BLaER1 treated with 17β-estradiol and CSF1 and Interleukin-3, amounts not matched to agents 10 nM and 100 nM (cell line): ENCODE measurements at regions not wholly inside any gene's neighbourhood (a gene's known extent, or its start where the extent isn't known, plus 50 kb on each side); places are given as distances from the start of the nearest gene placed in this dataset.

Experiments used
- H3K27ac ChIP-seq, 11 experiments: shearing (Covaris generic); formaldehyde crosslinking; 2 replicates each; pipeline ENCODE4 v1.8.1; 2022
- H3K27me3 ChIP-seq, 11 experiments: shearing (Covaris generic); formaldehyde crosslinking; 2 replicates each; pipeline ENCODE4 v1.8.1; 2022
- H3K36me3 ChIP-seq, 11 experiments: shearing (Covaris generic); formaldehyde crosslinking; 2 replicates each; pipeline ENCODE4 v1.8.1; 2022
- H3K4me1 ChIP-seq, 10 experiments: shearing (Covaris generic); formaldehyde crosslinking; 2 replicates each; pipeline ENCODE4 v1.8.1; 2022
- H3K4me2 ChIP-seq, 11 experiments: shearing (Covaris generic); formaldehyde crosslinking; 2 replicates each; pipeline ENCODE4 v1.8.1; 2022
- H3K4me3 ChIP-seq, 10 experiments: shearing (Covaris generic); formaldehyde crosslinking; 2 replicates each; pipeline ENCODE4 v1.8.1; 2022
- H3K9ac ChIP-seq, 11 experiments: shearing (Covaris generic); formaldehyde crosslinking; 2 replicates each; pipeline ENCODE4 v1.8.1; 2022
- H3K9me3 ChIP-seq, 11 experiments: shearing (Covaris generic); formaldehyde crosslinking; replicated peaks in 1 of 11; 2 replicates each; pipeline ENCODE4 v1.8.1; 2022
- H4K20me1 ChIP-seq, 11 experiments: shearing (Covaris generic); formaldehyde crosslinking; 2 replicates each; pipeline ENCODE4 v1.8.1; 2022
- Cebpa-rat ChIP-seq, 11 experiments: shearing (Covaris generic); IDR thresholded peaks; 2 replicates each; pipeline ENCODE4 v1.8.1; 2022

- H3K4me3 ChIP-seq, result no peak overlapping the region
- no peak overlapping the region for H3K27ac ChIP-seq
- H3K4me2 ChIP-seq, result peak overlapping the region in 2 of 11 experiments; percentile 30 to 36; a peak in 2 of 22 replicates
- H4K20me1 ChIP-seq, result peaks cover 0 to 8% (median 0%) of the 10 kb centered on the region in 11 experiments; a peak in 3 of 22 replicates
- H3K27me3 ChIP-seq, result no peaks in the 10 kb centered on the region
- H3K36me3 ChIP-seq, result no peaks in the 10 kb centered on the region
- no peak overlapping the region for H3K9ac ChIP-seq
- peaks cover 0 to 14% (median 4%) of the 10 kb centered on the region in 11 experiments; a peak in 12 of 22 replicates for H3K9me3 ChIP-seq
- no peak for TF ChIP-seq Cebpa-rat (IDR thresholded peaks at IDR 0.05)
- peaks cover 14 to 55% (median 19%) of the 10 kb centered on the region in 10 experiments for H3K4me1 ChIP-seq
These were observed 135.4 kb upstream of the FRMD4B start for GRCh38 chr3:69521286-69521685.

- Histone ChIP-seq H3K27ac (no peak overlapping the region), H4K20me1 (peaks cover 0 to 7% (median 0%) of the 10 kb centered on the region in 11 experiments; a peak in 1 of 22 replicates), H3K9ac (no peak overlapping the region), H3K4me3 (no peak overlapping the region), H3K4me2 (no peak overlapping the region; a peak in 1 of 22 replicates), H3K36me3 (no peaks in the 10 kb centered on the region), H3K9me3 (peaks cover 16 to 46% (median 22%) of the 10 kb centered on the region in 11 experiments), H3K27me3 (no peaks in the 10 kb centered on the region), H3K4me1 (peaks cover 0 to 7% (median 0%) of the 10 kb centered on the region in 10 experiments; a peak in 2 of 20 replicates)
- TF ChIP-seq Cebpa-rat (IDR thresholded peaks at IDR 0.05), result no peak
These were observed 125.5 kb upstream of the FRMD4B start for GRCh38 chr3:69511361-69511760.

GRCh38 chr3:69510481-69511030, 124.7 kb upstream of the FRMD4B start:
- no peak for TF ChIP-seq Cebpa-rat (IDR thresholded peaks at IDR 0.05)
- Histone ChIP-seq H3K4me2 (no peak overlapping the region), H3K9ac (no peak overlapping the region), H4K20me1 (peaks cover 0 to 7% (median 0%) of the 10 kb centered on the region in 11 experiments; a peak in 1 of 22 replicates), H3K4me3 (no peak overlapping the region), H3K9me3 (peaks cover 16 to 42% (median 22%) of the 10 kb centered on the region in 11 experiments), H3K4me1 (peaks cover 0 to 13% (median 0%) of the 10 kb centered on the region in 10 experiments; a peak in 3 of 20 replicates), H3K27ac (no peak overlapping the region), H3K36me3 (no peaks in the 10 kb centered on the region), H3K27me3 (no peaks in the 10 kb centered on the region)

GRCh38 chr3:69509288-69509687, 123.4 kb upstream of the FRMD4B start:
- Histone ChIP-seq H3K9me3 (peaks cover 6 to 29% (median 12%) of the 10 kb centered on the region in 11 experiments), H3K4me2 (peak overlapping the region in 1 of 11 experiments; percentile 12; a peak in 1 of 22 replicates), H3K36me3 (no peaks in the 10 kb centered on the region), H4K20me1 (peaks cover 0 to 7% (median 0%) of the 10 kb centered on the region in 11 experiments; a peak in 1 of 22 replicates), H3K27me3 (no peaks in the 10 kb centered on the region), H3K27ac (no peak overlapping the region), H3K4me3 (no peak overlapping the region), H3K9ac (no peak overlapping the region), H3K4me1 (peaks cover 0 to 25% (median under 1%) of the 10 kb centered on the region in 10 experiments; a peak in 6 of 20 replicates)
- no peak for TF ChIP-seq Cebpa-rat (IDR thresholded peaks at IDR 0.05)

- H3K4me1 ChIP-seq, result peaks cover 3 to 43% (median 8%) of the 10 kb centered on the region in 10 experiments
- no peaks in the 10 kb centered on the region for H3K9me3 ChIP-seq
- no peak for TF ChIP-seq Cebpa-rat (IDR thresholded peaks at IDR 0.05)
- no peaks in the 10 kb centered on the region for H4K20me1 ChIP-seq
- H3K27ac ChIP-seq, result no peak overlapping the region
- H3K27me3 ChIP-seq, result no peaks in the 10 kb centered on the region
- peak overlapping the region in 2 of 11 experiments; percentile 1 to 7; a peak in 2 of 22 replicates for H3K4me2 ChIP-seq
- H3K36me3 ChIP-seq, result no peaks in the 10 kb centered on the region
- H3K9ac ChIP-seq, result no peak overlapping the region
- H3K4me3 ChIP-seq, result no peak overlapping the region
These were observed 120.0 kb upstream of the FRMD4B start for GRCh38 chr3:69505770-69506407.

GRCh38 chr3:69504232-69504631, 118.3 kb upstream of the FRMD4B start:
- Histone ChIP-seq H3K36me3 (no peaks in the 10 kb centered on the region), H3K9me3 (no peaks in the 10 kb centered on the region), H3K4me1 (peaks cover 13 to 56% (median 22%) of the 10 kb centered on the region in 10 experiments), H3K4me3 (no peak overlapping the region), H3K4me2 (peak overlapping the region in 4 of 11 experiments; percentile 7 to 23 (median 14); a peak in 2 of 22 replicates), H3K27ac (no peak overlapping the region), H4K20me1 (no peaks in the 10 kb centered on the region), H3K27me3 (no peaks in the 10 kb centered on the region), H3K9ac (no peak overlapping the region)
- no peak for TF ChIP-seq Cebpa-rat (IDR thresholded peaks at IDR 0.05)

GRCh38 chr3:69500604-69501003, 114.7 kb upstream of the FRMD4B start:
- H3K27ac ChIP-seq, result peak overlapping the region in 6 of 11 experiments; percentile 31 to 55 (median 45); a peak in 8 of 22 replicates
- no peak for TF ChIP-seq Cebpa-rat (IDR thresholded peaks at IDR 0.05)
- H3K4me2 ChIP-seq, result peak overlapping the region; percentile 42 to 86 (median 76)
- peaks cover 13 to 63% (median 22%) of the 10 kb centered on the region in 10 experiments for H3K4me1 ChIP-seq
- 0 out of 22 replicates have a peak, but pooled peaks cover 0 to 4% (median 0%) of the 10 kb centered on the region in 11 experiments for H3K9me3 ChIP-seq
- H3K4me3 ChIP-seq, result no peak overlapping the region
- H3K27me3 ChIP-seq, result no peaks in the 10 kb centered on the region
- peak overlapping the region in 1 of 11 experiments; percentile 15; a peak in 1 of 22 replicates for H3K9ac ChIP-seq
- H4K20me1 ChIP-seq, result no peaks in the 10 kb centered on the region
- H3K36me3 ChIP-seq, result no peaks in the 10 kb centered on the region

GRCh38 chr3:69499899-69500421, 114.1 kb upstream of the FRMD4B start:
- Histone ChIP-seq H4K20me1 (no peaks in the 10 kb centered on the region), H3K4me1 (peaks cover 13 to 57% (median 22%) of the 10 kb centered on the region in 10 experiments), H3K27ac (peak overlapping the region in 5 of 11 experiments; percentile 31 to 55 (median 44); a peak in 7 of 22 replicates), H3K4me3 (no peak overlapping the region), H3K9ac (peak overlapping the region in 1 of 11 experiments; percentile 15; a peak in 1 of 22 replicates), H3K27me3 (no peaks in the 10 kb centered on the region), H3K4me2 (peak overlapping the region; percentile 42 to 86 (median 76)), H3K36me3 (no peaks in the 10 kb centered on the region), H3K9me3 (0 out of 22 replicates have a peak, but pooled peaks cover 0 to 4% (median 0%) of the 10 kb centered on the region in 11 experiments)
- no peak for TF ChIP-seq Cebpa-rat (IDR thresholded peaks at IDR 0.05)

GRCh38 chr3:69499422-69499821, 113.5 kb upstream of the FRMD4B start:
- Histone ChIP-seq H4K20me1 (no peaks in the 10 kb centered on the region), H3K36me3 (no peaks in the 10 kb centered on the region), H3K4me2 (peak overlapping the region in 7 of 11 experiments; percentile 63 to 86 (median 80); a peak in 11 of 22 replicates), H3K9me3 (0 out of 22 replicates have a peak, but pooled peaks cover 0 to 4% (median 0%) of the 10 kb centered on the region in 11 experiments), H3K4me1 (peaks cover 13 to 57% (median 22%) of the 10 kb centered on the region in 10 experiments), H3K27ac (peak overlapping the region in 1 of 11 experiments; percentile 49; a peak in 3 of 22 replicates), H3K4me3 (0 out of 20 replicates have a peak overlapping the region, but pooled peaks of 1 of the 10 experiments have one; percentile 2), H3K27me3 (no peaks in the 10 kb centered on the region), H3K9ac (no peak overlapping the region)
- peak in 1 of 11 experiments; percentile 32; a peak in 1 of 22 replicates for TF ChIP-seq Cebpa-rat (IDR thresholded peaks at IDR 0.05)
